K562 (cell line): ENCODE measurements at regions not wholly inside any gene's neighbourhood (a gene's known extent, or its start where the extent isn't known, plus 50 kb on each side); places are given as distances from the start of the nearest gene placed in this dataset.

ENCODE experiments used
- ATAC-seq: fragments of 200-7000 bp; cut with Tn5 transposase; 3 replicates; pipeline ENCODE4 v1.9.1; 2020; ENCODE audit warnings: moderate library complexity
- BruUV-seq: library from RNA; stranded (reverse); fragments of 400-500 nt; replicated peaks from 2 replicates; lab custom pipeline; 2021; lab: Mats Ljungman, UMichigan
- CTCF ChIA-PET: fragments of 300-600 bp; formaldehyde crosslinking; extraction: SDS; loops from one replicate; lab custom pipeline; 2021; ENCODE audit warnings: low intra/inter-chr PET ratio; lab: Yijun Ruan, JAX
- POLR2A ChIA-PET: fragments of 300-600, 350-650 bp; sonication (Branson Sonifier 250); formaldehyde crosslinking; extraction: SDS; loops from one replicate; lab custom pipeline; 2021; ENCODE audit warnings: antibody characterized with exemption, inconsistent platforms; lab: Yijun Ruan, JAX
- DNase-seq, 4 experiments: peaks; one replicate each; pipeline versions ENCODE4 v3.0.0 to v3.0.0-alpha.2; 2011 to 2018; ENCODE audit warnings: low spot score in 3 of 4, mixed read lengths in 3 of 4; ENCODE audit errors: extremely low read depth in 1 of 4
- FAIRE-seq: peaks from 2 replicates; lab custom pipeline; 2011; peaks lifted over from hg19 to GRCh38; lab: Jason Lieb, UNC
- H2AFZ ChIP-seq: 2 replicates; pipeline ENCODE4 v1.6.0; 2011; ENCODE audit warnings: low read depth, low read length, control low read depth, inconsistent platforms
- H3K27ac ChIP-seq: fragments of 200-600 bp; 3 replicates; pipeline ENCODE4 v1.8.0; 2011; ENCODE audit warnings: low read depth, mild to moderate bottlenecking, control low read depth, inconsistent platforms, low read length, moderate library complexity, mixed read lengths; ENCODE audit errors: extremely low read depth
- H3K27me3 ChIP-seq, 2 experiments: fragments of 300-600 bp in 1 of 2; 2 replicates in 1 of 2; 3 replicates in 1 of 2; pipeline versions ENCODE4 v1.6.0 to v1.8.0; 2011; ENCODE audit warnings: inconsistent platforms in 2 of 2, low read length in 2 of 2, mild to moderate bottlenecking in 1 of 2, mixed read lengths in 1 of 2, moderate library complexity in 1 of 2; ENCODE audit not compliant: control insufficient read depth in 2 of 2, insufficient read depth in 2 of 2
- H3K36me3 ChIP-seq: fragments of 300-600 bp; 3 replicates; pipeline ENCODE4 v1.8.0; 2011; ENCODE audit warnings: mild to moderate bottlenecking, low read length, inconsistent platforms; ENCODE audit not compliant: control insufficient read depth, insufficient read depth
- H3K4me1 ChIP-seq, 2 experiments: fragments of 200-600 bp in 1 of 2; replicated peaks in 1 of 2; 2 replicates in 1 of 2; 3 replicates in 1 of 2; pipeline versions ENCODE4 v1.5.1 to v1.8.0; 2011; ENCODE audit warnings: inconsistent platforms in 2 of 2, low read length in 2 of 2, mild to moderate bottlenecking in 1 of 2, mixed read lengths in 1 of 2, moderate library complexity in 1 of 2; ENCODE audit not compliant: control insufficient read depth in 2 of 2, insufficient read depth in 2 of 2
- H3K4me2 ChIP-seq: 2 replicates; pipeline ENCODE4 v1.6.1; 2011; ENCODE audit warnings: low read length, control low read depth, inconsistent platforms, mixed read lengths; ENCODE audit not compliant: insufficient read depth
- H3K4me3 ChIP-seq: fragments of 200-600 bp; sonication (generic), shearing (Covaris generic); 2 replicates; pipeline ENCODE4 v1.5.1; 2016; ENCODE audit warnings: control low read depth, inconsistent platforms
- H3K79me2 ChIP-seq: fragments of 200-600 bp; 3 replicates; pipeline ENCODE4 v1.8.0; 2011; ENCODE audit warnings: low read length, inconsistent platforms; ENCODE audit not compliant: control insufficient read depth, insufficient read depth
- H3K9ac ChIP-seq, 2 experiments: 2 replicates each; pipeline versions ENCODE4 v1.6.0 to v1.6.1; 2011; ENCODE audit warnings: low read depth in 2 of 2, low read length in 2 of 2, control low read depth in 1 of 2, inconsistent platforms in 1 of 2, mild to moderate bottlenecking in 1 of 2, mixed read lengths in 1 of 2; ENCODE audit not compliant: insufficient read depth in 1 of 2
- H3K9me1 ChIP-seq: one replicate; pipeline ENCODE4 v1.6.0; 2011; ENCODE audit warnings: inconsistent platforms, mild to moderate bottlenecking, low read length, moderate library complexity; ENCODE audit not compliant: control insufficient read depth, insufficient read depth
- H3K9me3 ChIP-seq: replicated peaks from 2 replicates; pipeline ENCODE4 v1.5.1; 2011; ENCODE audit warnings: low read depth, low read length, inconsistent platforms; ENCODE audit not compliant: control insufficient read depth, insufficient read depth
- H4K20me1 ChIP-seq: replicated peaks from 2 replicates; pipeline ENCODE4 v1.6.1; 2011; ENCODE audit warnings: low read length, inconsistent platforms, mixed read lengths; ENCODE audit not compliant: control insufficient read depth, insufficient read depth
- ARID2 ChIP-seq: fragments of 450-650 bp; IDR thresholded peaks from 2 replicates; pipeline ENCODE4 v1.6.1; 2017; ENCODE audit warnings: antibody characterized with exemption, mild to moderate bottlenecking
- BRD4 ChIP-seq: fragments of 200-600 bp; sonication (generic); IDR thresholded peaks from 2 replicates; pipeline ENCODE4 v1.6.1; 2017; ENCODE audit warnings: inconsistent platforms
- EZH2 ChIP-seq: IDR thresholded peaks from 2 replicates; pipeline ENCODE4 v1.6.1; 2012; ENCODE audit warnings: low read depth, mild to moderate bottlenecking, inconsistent platforms, low read length, borderline replicate concordance
- FOXK2 ChIP-seq, 2 experiments: fragments of 450-650 bp; IDR thresholded peaks in 1 of 2; conservative IDR thresholded peaks in 1 of 2; 2 replicates each; pipeline ENCODE4 v1.6.1; 2016; ENCODE audit warnings: low read depth in 2 of 2, mild to moderate bottlenecking in 1 of 2
- KDM1A ChIP-seq, 2 experiments: fragments of 450-650 bp; IDR thresholded peaks; 2 replicates each; pipeline ENCODE4 v1.6.1; 2016; ENCODE audit warnings: mild to moderate bottlenecking in 2 of 2
- SAFB2 ChIP-seq: fragments of 200-400 bp; formaldehyde crosslinking; IDR thresholded peaks from 2 replicates; pipeline ENCODE4 v1.6.1; 2018; ENCODE audit warnings: borderline replicate concordance, low read length, low read depth, moderate library complexity; ENCODE audit not compliant: severe bottlenecking
- TFE3 ChIP-seq: fragments of 450-650 bp; formaldehyde crosslinking; IDR thresholded peaks from 2 replicates; pipeline ENCODE4 v1.4.0; 2020; ENCODE audit warnings: mild to moderate bottlenecking, mixed read lengths
- ZC3H4 ChIP-seq: sonication (generic); formaldehyde crosslinking; IDR thresholded peaks from 2 replicates; pipeline ENCODE4 v1.9.0; 2021; ENCODE audit warnings: missing genetic modification reagents, borderline replicate concordance
- WGBS: fragments of 100-300 bp; shearing (Covaris generic); methylation state at CpG from one replicate; pipeline ENCODE4 v1.1.6; 2016; ENCODE audit warnings: low coverage, mixed read lengths; ENCODE audit not compliant: insufficient coverage; ENCODE audit errors: missing lambda C conversion rate; 5-methylcytosine and 5-hydroxymethylcytosine counted together
- in situ Hi-C: fragments of 300-500 bp; cut with MboI; formaldehyde crosslinking; loops from 4 replicates; pipeline ENCODE4 v1.15.0; 2018; ENCODE audit warnings: inconsistent platforms, mixed read lengths
- intact Hi-C: fragments of 100-400 bp; cut with micrococcal nuclease; formaldehyde crosslinking; loops from 2 replicates; pipeline ENCODE4 v1.14.2; 2022
- TF ChIP-seq, protein P1 (sequence below): sonication (generic); formaldehyde crosslinking; IDR thresholded peaks from 2 replicates; pipeline ENCODE4 v1.8.0; 2022; ENCODE audit warnings: mild to moderate bottlenecking, missing genetic modification reagents, borderline replicate concordance

- H3K4me3 ChIP-seq, result no peak overlapping the region
- FAIRE-seq (no peak), ATAC-seq (no peak), DNase-seq (no peak)
- WGBS, result 0% methylated on average over 1 of the region's 1 CpG
- no peak overlapping the region for H3K9ac ChIP-seq
- no peaks in the 10 kb centered on the region for H3K36me3 ChIP-seq
- intact Hi-C loops, result no loop called here
- POLR2A ChIA-PET, result no interaction called here
- H2AFZ ChIP-seq, result no peak overlapping the region
- H3K27ac ChIP-seq, result no peak overlapping the region
- no TSS peak for BruUV-seq
- H3K9me1 ChIP-seq, result no peaks in the 10 kb centered on the region
- no peak for TF ChIP-seq FOXK2 (conservative IDR thresholded peaks at IDR 0.05 in 1 of 2, IDR thresholded peaks at IDR 0.05 in 1 of 2; ENCODE audit: low read depth in 2 of 2)
- H4K20me1 ChIP-seq, result no peaks in the 10 kb centered on the region
- CTCF ChIA-PET, result no interaction called here
- H3K4me2 ChIP-seq, result no peak overlapping the region
- in situ Hi-C loops, result no loop called here
- no peaks in the 10 kb centered on the region for H3K79me2 ChIP-seq
- H3K9me3 ChIP-seq, result no peaks in the 10 kb centered on the region
- H3K4me1 ChIP-seq, result no peaks in the 10 kb centered on the region
- no peaks in the 10 kb centered on the region for H3K27me3 ChIP-seq
Measured at GRCh38 chr4:65954416-65954815, 284.1 kb upstream of the EPHA5 start.

- H4K20me1 ChIP-seq, result no peaks in the 10 kb centered on the region
- H3K9ac ChIP-seq, result no peak overlapping the region
- ATAC-seq (no peak), DNase-seq (no peak), FAIRE-seq (no peak)
- no TSS peak for BruUV-seq
- H3K4me2 ChIP-seq, result no peak overlapping the region
- in situ Hi-C loops, result no loop called here
- no peaks in the 10 kb centered on the region for H3K27me3 ChIP-seq
- WGBS, result 0% methylated on average over 1 of the region's 1 CpG
- CTCF ChIA-PET, result no interaction called here
- H3K4me1 ChIP-seq, result no peaks in the 10 kb centered on the region
- no peak overlapping the region for H2AFZ ChIP-seq
- no peaks in the 10 kb centered on the region for H3K9me3 ChIP-seq
- POLR2A ChIA-PET, result no interaction called here
- H3K4me3 ChIP-seq, result no peak overlapping the region
- no peaks in the 10 kb centered on the region for H3K36me3 ChIP-seq
- intact Hi-C loops, result no loop called here
- H3K9me1 ChIP-seq, result no peaks in the 10 kb centered on the region
- H3K27ac ChIP-seq, result no peak overlapping the region
- H3K79me2 ChIP-seq, result no peaks in the 10 kb centered on the region
- TF ChIP-seq BRD4, result no peak
- TF ChIP-seq SAFB2, result no peak
- no peak for TF ChIP-seq ARID2
- TF ChIP-seq KDM1A (IDR thresholded peaks at IDR 0.05), result no peak
- no peak for TF ChIP-seq TFE3 (CRISPR knock-in tag)
- TF ChIP-seq, protein P1, sequence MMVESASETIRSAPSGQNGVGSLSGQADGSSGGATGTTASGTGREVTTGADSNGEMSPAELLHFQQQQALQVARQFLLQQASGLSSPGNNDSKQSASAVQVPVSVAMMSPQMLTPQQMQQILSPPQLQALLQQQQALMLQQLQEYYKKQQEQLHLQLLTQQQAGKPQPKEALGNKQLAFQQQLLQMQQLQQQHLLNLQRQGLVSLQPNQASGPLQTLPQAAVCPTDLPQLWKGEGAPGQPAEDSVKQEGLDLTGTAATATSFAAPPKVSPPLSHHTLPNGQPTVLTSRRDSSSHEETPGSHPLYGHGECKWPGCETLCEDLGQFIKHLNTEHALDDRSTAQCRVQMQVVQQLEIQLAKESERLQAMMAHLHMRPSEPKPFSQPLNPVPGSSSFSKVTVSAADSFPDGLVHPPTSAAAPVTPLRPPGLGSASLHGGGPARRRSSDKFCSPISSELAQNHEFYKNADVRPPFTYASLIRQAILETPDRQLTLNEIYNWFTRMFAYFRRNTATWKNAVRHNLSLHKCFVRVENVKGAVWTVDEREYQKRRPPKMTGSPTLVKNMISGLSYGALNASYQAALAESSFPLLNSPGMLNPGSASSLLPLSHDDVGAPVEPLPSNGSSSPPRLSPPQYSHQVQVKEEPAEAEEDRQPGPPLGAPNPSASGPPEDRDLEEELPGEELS (CRISPR knock-in tag), result no peak
- TF ChIP-seq ZC3H4 (CRISPR knock-in tag), result no peak
- no peak for TF ChIP-seq EZH2
Measured at GRCh38 chr4:65951177-65951576, 280.9 kb upstream of the EPHA5 start.
